ENCODE measurements at regions not wholly inside any gene's neighbourhood (a gene's known extent, or its start where the extent isn't known, plus 50 kb on each side); places are given as distances from the start of the nearest gene placed in this dataset. TPM values are rescaled to one million over a fixed set of nuclear protein-coding genes. Genes with fewer than 3 reads are reported as not detected.

Small RNAs in the stretch of these regions (small RNA-seq; reads per million reads assigned to genes)
- not detected for gene RNU6-161P

Measured in OCI-LY7 (cell line).